Ectodermal cell (in vitro differentiated cells): ENCODE measurements at regions not wholly inside any gene's neighbourhood (a gene's known extent, or its start where the extent isn't known, plus 50 kb on each side); places are given as distances from the start of the nearest gene placed in this dataset.
"Not testable (repeated sequence)": the region's sequence is repeated elsewhere in the genome, so short reads cannot be mapped to it uniquely, and the experiment has no call there.

Source experiments
- H3K27ac ChIP-seq: 2 replicates; pipeline ENCODE4 v1.7.0; 2013; ENCODE audit warnings: mild to moderate bottlenecking, low read depth, low read length; ENCODE audit not compliant: insufficient read depth, poor library complexity, severe bottlenecking
- H3K27me3 ChIP-seq: 2 replicates; pipeline ENCODE4 v1.7.0; 2013; ENCODE audit warnings: mild to moderate bottlenecking, low read length; ENCODE audit not compliant: insufficient read depth, control insufficient read depth, poor library complexity, severe bottlenecking
- H3K36me3 ChIP-seq: one replicate; pipeline ENCODE4 v1.7.0; 2013; ENCODE audit warnings: low read length; ENCODE audit not compliant: control insufficient read depth, insufficient read depth
- H3K4me1 ChIP-seq: one replicate; pipeline ENCODE4 v1.7.0; 2013; ENCODE audit warnings: low read length; ENCODE audit not compliant: control insufficient read depth, insufficient read depth
- H3K4me3 ChIP-seq: 2 replicates; pipeline ENCODE4 v1.7.0; 2013; ENCODE audit warnings: low read depth, low read length, control low read depth; ENCODE audit not compliant: insufficient read depth
- H3K9me3 ChIP-seq: 2 replicates; pipeline ENCODE4 v1.7.0; 2013; ENCODE audit warnings: mild to moderate bottlenecking, low read length, moderate library complexity; ENCODE audit not compliant: control insufficient read depth
- WGBS, 2 experiments: methylation state at CpG; one replicate each; pipeline ENCODE4 v1.1.7; 2013; ENCODE audit warnings: missing lambda C conversion rate in 2 of 2; 5-methylcytosine and 5-hydroxymethylcytosine counted together

DNA sequence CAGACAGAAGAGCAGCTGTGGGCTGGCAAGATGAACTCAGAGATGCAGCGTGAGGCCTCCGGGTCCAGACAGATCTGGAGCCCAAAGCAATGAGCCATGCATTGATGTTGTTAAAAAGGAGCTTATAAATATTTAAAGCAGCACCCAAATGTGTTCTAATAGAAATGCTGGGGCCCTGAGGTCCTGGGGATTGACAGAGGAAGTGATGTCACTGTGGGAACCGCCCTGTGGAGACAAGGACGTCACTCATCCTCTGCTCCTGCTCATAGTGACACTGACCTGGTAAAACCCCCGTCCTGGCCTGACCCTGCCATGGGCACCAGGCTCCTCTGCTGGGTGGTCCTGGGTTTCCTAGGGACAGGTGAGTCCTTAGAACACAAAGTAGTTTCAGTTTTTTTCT, 197.0 kb upstream of the PRSS58 start:
- Histone ChIP-seq H3K27me3 (no peaks in the 10 kb centered on the region), H3K4me3 (no peak overlapping the region), H3K27ac (no peak overlapping the region), H3K4me1 (no peaks in the 10 kb centered on the region), H3K36me3 (no peaks in the 10 kb centered on the region), H3K9me3 (no peaks in the 10 kb centered on the region)
- WGBS, 2 experiments, result 87 to 89% methylated on average over 5 of the region's 5 CpGs

DNA sequence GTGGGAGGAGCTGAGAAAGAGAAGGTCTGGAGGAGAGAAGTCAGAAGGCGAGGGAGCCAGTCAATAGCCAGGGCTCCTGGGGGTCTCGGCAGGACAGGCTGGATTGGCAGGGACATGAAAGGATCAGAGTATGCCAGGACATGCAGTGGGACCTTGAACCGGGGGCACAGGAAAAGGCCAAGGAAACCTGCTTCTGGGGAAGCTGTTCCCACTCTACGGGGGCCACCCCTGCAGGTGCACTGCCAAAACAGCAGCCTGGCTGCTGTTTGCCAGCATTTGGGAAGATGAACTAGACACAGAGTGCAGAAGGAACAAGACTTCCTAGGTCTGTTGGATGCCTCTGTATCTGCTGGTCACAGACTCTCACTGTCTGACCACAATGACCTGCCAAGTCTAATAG, 194.9 kb upstream of the PRSS58 start:
- no peaks in the 10 kb centered on the region for H3K4me1 ChIP-seq
- no peaks in the 10 kb centered on the region for H3K9me3 ChIP-seq
- no peak overlapping the region for H3K27ac ChIP-seq
- H3K4me3 ChIP-seq, result no peak overlapping the region
- H3K36me3 ChIP-seq, result no peaks in the 10 kb centered on the region
- no peaks in the 10 kb centered on the region for H3K27me3 ChIP-seq
- 86 to 88% methylated on average over 4 of the region's 4 CpGs for WGBS, 2 experiments

DNA sequence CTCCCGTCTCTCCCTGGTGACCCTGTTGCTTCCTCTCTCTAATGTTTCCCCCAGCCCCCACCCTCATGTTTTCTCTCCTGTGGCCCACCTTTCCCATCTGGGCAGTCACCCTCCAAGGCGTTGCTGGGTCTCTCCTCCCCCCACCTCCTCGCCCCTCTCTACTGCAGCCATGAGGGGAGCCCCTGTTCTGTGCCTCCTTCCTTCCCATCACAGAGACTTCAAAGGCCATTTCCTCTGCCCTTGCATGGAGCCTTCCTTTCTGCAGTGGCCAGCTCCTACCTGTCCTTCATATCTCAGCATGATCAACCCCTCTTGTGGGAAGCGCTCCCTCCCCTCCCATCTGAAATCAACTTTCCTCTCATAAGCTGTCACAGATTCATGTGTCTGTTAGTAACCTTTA, 194.0 kb upstream of the PRSS58 start:
- H3K27ac ChIP-seq, result no peak overlapping the region
- no peak overlapping the region for H3K4me3 ChIP-seq
- no peaks in the 10 kb centered on the region for H3K27me3 ChIP-seq
- H3K9me3 ChIP-seq, result no peaks in the 10 kb centered on the region
- 86 to 87% methylated on average over 4 of the region's 4 CpGs for WGBS, 2 experiments
- H3K4me1 ChIP-seq, result no peaks in the 10 kb centered on the region
- H3K36me3 ChIP-seq, result no peaks in the 10 kb centered on the region

DNA sequence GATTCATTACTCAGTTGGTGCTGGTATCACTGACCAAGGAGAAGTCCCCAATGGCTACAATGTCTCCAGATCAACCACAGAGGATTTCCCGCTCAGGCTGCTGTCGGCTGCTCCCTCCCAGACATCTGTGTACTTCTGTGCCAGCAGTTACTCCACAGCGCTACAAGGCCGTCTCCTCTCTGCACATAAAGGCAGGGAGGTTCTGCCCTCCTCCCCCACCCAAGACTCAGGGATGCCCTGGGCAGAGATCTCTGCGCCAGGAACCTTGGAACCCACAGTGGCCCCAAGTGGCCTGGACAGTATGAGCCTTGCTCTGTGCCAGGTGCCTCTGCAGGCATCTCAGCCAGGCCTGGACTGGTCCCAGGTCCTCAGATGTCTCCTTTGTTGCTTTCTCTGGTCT, 193.4 kb upstream of the PRSS58 start:
- Histone ChIP-seq H3K27me3 (no peaks in the 10 kb centered on the region), H3K4me1 (no peaks in the 10 kb centered on the region), H3K4me3 (no peak overlapping the region), H3K36me3 (no peaks in the 10 kb centered on the region), H3K27ac (no peak overlapping the region), H3K9me3 (no peaks in the 10 kb centered on the region)
- WGBS, 2 experiments, result 95 to 97% methylated on average over 5 of the region's 5 CpGs

DNA sequence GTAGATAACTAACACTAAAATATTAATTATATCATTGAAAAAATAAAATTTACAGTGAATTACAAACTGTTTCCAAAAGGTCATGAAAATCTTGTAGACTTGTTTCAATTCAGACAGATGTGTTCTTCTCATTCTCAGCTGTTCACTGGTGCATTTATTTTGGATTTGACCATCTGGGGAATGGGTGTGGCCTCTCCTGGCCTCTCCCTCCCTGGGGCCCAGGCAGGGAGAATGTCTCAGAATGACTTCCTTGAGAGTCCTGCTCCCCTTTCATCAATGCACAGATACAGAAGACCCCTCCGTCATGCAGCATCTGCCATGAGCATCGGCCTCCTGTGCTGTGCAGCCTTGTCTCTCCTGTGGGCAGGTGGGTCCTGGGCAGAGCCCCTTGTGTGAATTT, 192.8 kb upstream of the PRSS58 start:
- 96 to 97% methylated on average over 2 of the region's 2 CpGs for WGBS, 2 experiments
- Histone ChIP-seq H3K36me3 (no peaks in the 10 kb centered on the region), H3K9me3 (no peaks in the 10 kb centered on the region), H3K27ac (no peak overlapping the region), H3K4me3 (no peak overlapping the region), H3K27me3 (no peaks in the 10 kb centered on the region), H3K4me1 (no peaks in the 10 kb centered on the region)

DNA sequence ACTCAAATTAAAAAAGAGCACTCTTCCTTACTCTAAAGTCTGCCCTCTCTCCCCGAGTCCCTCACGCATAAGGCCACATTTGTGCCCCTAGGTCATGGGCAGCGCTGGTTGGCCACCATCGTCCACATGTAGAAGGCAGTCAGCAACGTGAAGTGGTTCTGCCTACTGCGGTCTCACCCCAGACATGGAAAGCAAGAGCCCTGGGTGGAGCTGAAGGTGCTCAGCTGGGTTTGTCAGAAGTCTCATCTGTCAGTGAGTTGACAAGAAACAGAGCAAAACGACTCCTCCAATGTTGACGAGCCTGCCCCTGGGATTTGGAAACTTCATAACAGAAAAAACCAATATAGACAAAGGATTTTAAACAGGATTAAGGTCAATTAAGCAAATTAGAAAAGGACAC, 192.3 kb upstream of the PRSS58 start:
- Histone ChIP-seq H3K9me3 (no peaks in the 10 kb centered on the region), H3K4me3 (no peak overlapping the region), H3K36me3 (no peaks in the 10 kb centered on the region), H3K27me3 (no peaks in the 10 kb centered on the region), H3K4me1 (no peaks in the 10 kb centered on the region), H3K27ac (no peak overlapping the region)
- WGBS, 2 experiments, result 84 to 86% methylated on average over 6 to 8 of the region's 8 CpGs

DNA sequence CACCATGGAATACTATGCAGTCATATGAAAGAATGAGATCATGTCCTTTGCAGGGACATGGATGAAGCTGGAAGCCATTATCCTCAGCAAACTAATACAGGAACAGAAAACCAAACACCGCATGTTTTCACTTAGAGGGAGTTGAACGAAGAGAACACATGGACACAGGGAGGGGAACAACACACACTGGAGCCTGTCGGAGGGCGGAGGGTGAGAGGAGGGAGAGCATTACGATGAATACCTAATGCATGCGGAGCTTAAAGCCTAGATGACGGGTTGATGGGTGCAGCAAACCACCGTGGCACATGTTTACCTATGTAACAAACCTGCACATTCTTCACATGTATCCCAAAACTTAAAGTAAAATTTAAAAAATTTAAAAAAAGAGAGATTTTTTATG, 191.0 kb upstream of the PRSS58 start:
- not testable (repeated sequence) for H3K4me3 ChIP-seq, H3K4me1 ChIP-seq, H3K27ac ChIP-seq, H3K36me3 ChIP-seq, H3K27me3 ChIP-seq, H3K9me3 ChIP-seq
- 89 to 96% methylated on average over 8 of the region's 8 CpGs for WGBS, 2 experiments

DNA sequence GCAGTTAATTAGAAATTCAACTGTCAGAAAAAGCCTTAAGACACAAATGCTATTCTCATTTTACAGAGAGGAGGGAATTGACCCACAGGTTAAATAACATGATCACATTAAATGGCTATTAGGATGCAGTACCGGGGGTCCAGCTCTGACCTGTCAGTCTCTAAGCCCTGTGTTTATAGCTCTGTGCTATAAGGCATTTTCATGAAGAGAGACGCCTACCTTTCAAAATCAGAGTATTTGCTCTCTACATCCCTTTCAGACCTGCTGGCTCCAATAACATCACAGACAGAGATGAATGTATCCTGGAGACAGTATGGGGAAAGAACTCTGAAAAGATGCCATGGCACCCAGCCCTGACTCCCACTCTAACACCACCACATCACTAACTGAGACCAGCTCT, 189.9 kb upstream of the PRSS58 start:
- Histone ChIP-seq H3K27me3 (no peaks in the 10 kb centered on the region), H3K27ac (no peak overlapping the region), H3K4me1 (no peaks in the 10 kb centered on the region), H3K36me3 (no peaks in the 10 kb centered on the region), H3K4me3 (no peak overlapping the region), H3K9me3 (no peaks in the 10 kb centered on the region)
- WGBS, 2 experiments, result 88 to 91% methylated on average over 2 of the region's 2 CpGs

DNA sequence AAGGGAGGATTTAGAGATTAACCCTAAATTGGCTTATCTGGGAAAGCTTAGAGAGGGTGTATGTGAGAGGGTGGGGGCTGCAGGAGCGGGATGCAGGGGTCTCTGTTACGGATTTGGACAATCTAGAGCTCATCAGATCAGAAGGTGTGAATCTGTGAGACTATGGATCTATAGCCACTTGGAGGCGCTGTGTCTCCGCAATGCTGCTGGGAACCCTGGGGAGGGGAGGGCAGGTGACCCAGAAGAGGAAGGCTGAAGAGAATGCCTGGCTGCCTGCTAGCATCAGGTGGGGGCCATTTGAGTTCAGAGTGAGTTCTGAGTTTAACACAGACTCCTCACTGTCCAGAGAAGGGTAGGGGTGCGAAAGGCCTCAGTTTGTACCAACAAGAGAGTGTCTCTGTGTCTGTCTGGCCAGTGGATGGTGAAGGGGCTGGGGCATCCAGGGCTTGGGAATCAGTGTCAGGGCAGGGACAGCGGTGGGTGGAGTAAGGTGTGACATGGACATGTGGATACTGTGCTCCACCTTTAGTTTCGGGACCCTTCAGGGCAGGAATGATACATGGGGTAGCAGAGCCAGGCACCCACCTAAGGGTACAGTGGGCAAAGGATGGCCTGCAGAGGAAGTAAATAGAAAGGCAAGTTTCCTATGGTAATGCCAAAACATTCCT, 187.3 kb upstream of the PRSS58 start:
- Histone ChIP-seq H3K4me3 (no peak overlapping the region), H3K27ac (no peak overlapping the region), H3K27me3 (no peaks in the 10 kb centered on the region), H3K36me3 (no peaks in the 10 kb centered on the region), H3K9me3 (no peaks in the 10 kb centered on the region), H3K4me1 (no peaks in the 10 kb centered on the region)
- WGBS, 2 experiments, result 60 to 68% methylated on average over 7 of the region's 7 CpGs

DNA sequence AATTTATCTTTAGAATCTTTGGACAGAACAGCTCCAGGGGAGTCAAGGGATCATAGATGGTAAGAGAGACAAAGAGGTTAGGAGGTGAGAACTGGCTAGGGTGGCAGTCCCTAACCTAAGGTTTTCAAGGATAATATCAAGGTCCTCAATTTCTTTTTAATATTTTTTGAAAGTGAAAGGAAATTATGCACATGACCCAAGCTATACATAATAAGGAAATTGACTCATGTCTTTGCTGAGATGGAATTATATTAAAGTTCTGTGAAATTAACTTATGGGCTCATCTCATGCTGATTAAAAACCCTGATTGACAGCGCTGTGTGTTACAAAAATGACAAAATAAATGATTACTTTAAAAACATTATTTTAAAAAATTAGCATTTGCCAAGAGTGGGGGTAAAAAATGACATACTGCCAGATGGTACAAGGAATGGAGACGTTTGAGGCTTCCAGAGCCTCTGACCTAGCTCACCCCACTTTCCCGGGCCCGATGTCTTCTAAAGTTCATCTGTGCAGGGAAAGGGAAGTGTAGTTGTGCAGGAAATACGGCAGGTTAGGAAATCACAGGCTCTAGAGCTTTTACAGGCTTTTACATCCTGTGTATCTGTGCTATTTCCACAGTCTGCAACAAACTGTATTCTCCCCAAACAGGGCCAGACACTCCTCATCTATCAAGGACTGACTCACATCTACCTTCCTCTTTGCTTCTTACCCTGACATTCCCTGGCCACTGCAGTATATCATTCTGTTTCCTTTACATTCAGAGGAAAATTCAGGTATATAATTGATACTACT, 185.6 kb upstream of the PRSS58 start:
- Histone ChIP-seq H3K36me3 (no peaks in the 10 kb centered on the region), H3K9me3 (no peaks in the 10 kb centered on the region), H3K27me3 (no peaks in the 10 kb centered on the region), H3K27ac (no peak overlapping the region), H3K4me1 (no peaks in the 10 kb centered on the region), H3K4me3 (no peak overlapping the region)
- WGBS, 2 experiments, result 87 to 92% methylated on average over 4 to 5 of the region's 5 CpGs
